Hepatocyte (in vitro differentiated cells): ENCODE measurements at regions not wholly inside any gene's neighbourhood (a gene's known extent, or its start where the extent isn't known, plus 50 kb on each side); places are given as distances from the start of the nearest gene placed in this dataset.

Experiments
- CTCF ChIP-seq: fragments of 200-600 bp; sonication (generic); IDR thresholded peaks from 2 replicates; pipeline ENCODE4 v1.5.1; 2016; ENCODE audit warnings: antibody characterized with exemption, mild to moderate bottlenecking; ENCODE audit not compliant: poor library complexity
- EZH2phosphoT487 ChIP-seq: fragments of 200-600 bp; sonication (generic); IDR thresholded peaks from one replicate; pipeline ENCODE4 v1.6.1; 2018; ENCODE audit warnings: antibody characterized with exemption, mild to moderate bottlenecking, low read depth, moderate library complexity; ENCODE audit not compliant: unreplicated experiment, severe bottlenecking

GRCh38 chr5:24065779-24066178 is 558.4 kb downstream of the PRDM9 start:
- TF ChIP-seq CTCF = no peak
- TF ChIP-seq EZH2phosphoT487 = no peak
